ENCODE measurements at regions not wholly inside any gene's neighbourhood (a gene's known extent, or its start where the extent isn't known, plus 50 kb on each side); places are given as distances from the start of the nearest gene placed in this dataset.

GRCh38 chr1:190847166-190847565 lies 369.5 kb upstream of the BRINP3 start:
- TF ChIP-seq POLR2AphosphoS5 (IDR thresholded peaks at IDR 0.05; ENCODE audit: borderline replicate concordance, low read depth, low read length), result no peak
- TF ChIP-seq EZH2 (IDR thresholded peaks at IDR 0.05), result no peak
- no peak for TF ChIP-seq FOXP2 (optimal IDR thresholded peaks at IDR 0.05; ENCODE audit: control extremely low read depth, extremely low read length, insufficient read depth)
